H1 (cell line): ENCODE measurements at regions not wholly inside any gene's neighbourhood (a gene's known extent, or its start where the extent isn't known, plus 50 kb on each side); places are given as distances from the start of the nearest gene placed in this dataset.

ENCODE experiments used
- CTCF ChIA-PET: fragments of 300-600 bp; sonication (Branson Sonifier 250); formaldehyde crosslinking; loops from one replicate; lab custom pipeline; 2021; ENCODE audit not compliant: partially characterized antibody; lab: Charles Lee
- POLR2A ChIA-PET: fragments of 300-600 bp; sonication (Branson Sonifier 250); formaldehyde crosslinking; loops from one replicate; lab custom pipeline; 2021; ENCODE audit warnings: inconsistent platforms; ENCODE audit not compliant: partially characterized antibody; lab: Charles Lee
- DNase-seq, 2 experiments: peaks; one replicate each; pipeline versions ENCODE4 v3.0.0 to v3.0.0-alpha.2; 2010 to 2022; ENCODE audit warnings: low spot score in 2 of 2, low read depth in 1 of 2, mixed read lengths in 1 of 2
- FAIRE-seq: peaks from 2 replicates; lab custom pipeline; 2011; peaks lifted over from hg19 to GRCh38; lab: Jason Lieb, UNC
- H2AFZ ChIP-seq: 2 replicates; pipeline ENCODE4 v1.8.1; 2012; ENCODE audit warnings: low read length, inconsistent platforms
- H2AK5ac ChIP-seq: 2 replicates; pipeline ENCODE4 v1.6.1; 2013; ENCODE audit warnings: low read depth, low read length
- H2BK120ac ChIP-seq: replicated peaks from 2 replicates; pipeline ENCODE3; 2013; ENCODE audit warnings: low read depth, low read length, inconsistent platforms
- H2BK12ac ChIP-seq: 2 replicates; pipeline ENCODE4 v1.6.1; 2013; ENCODE audit warnings: low read depth, low read length
- H2BK15ac ChIP-seq: 2 replicates; pipeline ENCODE4 v1.6.1; 2013; ENCODE audit warnings: low read length
- H2BK20ac ChIP-seq: 2 replicates; pipeline ENCODE4 v1.6.1; 2013; ENCODE audit warnings: low read length
- H2BK5ac ChIP-seq: 2 replicates; pipeline ENCODE4 v1.6.1; 2013; ENCODE audit warnings: low read depth, low read length
- H3K14ac ChIP-seq: 2 replicates; pipeline ENCODE4 v1.6.1; 2013; ENCODE audit warnings: inconsistent platforms; ENCODE audit not compliant: insufficient read length
- H3K18ac ChIP-seq: 2 replicates; pipeline ENCODE4 v1.6.1; 2013; ENCODE audit warnings: low read length; ENCODE audit errors: extremely low read depth
- H3K23ac ChIP-seq: 2 replicates; pipeline ENCODE4 v1.6.1; 2013; ENCODE audit warnings: inconsistent platforms; ENCODE audit not compliant: insufficient read length
- H3K23me2 ChIP-seq: 2 replicates; pipeline ENCODE4 v1.6.1; 2013; ENCODE audit warnings: low read depth, low read length
- H3K27ac ChIP-seq: 2 replicates; pipeline ENCODE4 v1.6.1; 2011; ENCODE audit warnings: low read depth, low read length, inconsistent platforms
- H3K27me3 ChIP-seq, 4 experiments: replicated peaks in 1 of 4; 1 replicate in 1 of 4; 2 replicates in 3 of 4; pipeline versions ENCODE4 v1.6.1 to v1.8.1; 2011 to 2013; ENCODE audit warnings: low read length in 3 of 4, mild to moderate bottlenecking in 3 of 4, inconsistent platforms in 2 of 4, mixed read lengths in 2 of 4, moderate library complexity in 1 of 4; ENCODE audit not compliant: control insufficient read depth in 3 of 4, insufficient read depth in 3 of 4; ENCODE audit errors: extremely low read depth in 1 of 4
- H3K36me3 ChIP-seq, 4 experiments: 2 replicates each; pipeline versions ENCODE4 v1.6.1 to v1.8.1; 2011 to 2013; ENCODE audit warnings: mild to moderate bottlenecking in 4 of 4, low read length in 3 of 4, moderate library complexity in 2 of 4, control low read depth in 1 of 4, inconsistent platforms in 1 of 4; ENCODE audit not compliant: insufficient read depth in 4 of 4, control insufficient read depth in 2 of 4
- H3K4ac ChIP-seq: replicated peaks from 2 replicates; pipeline ENCODE3; 2013; ENCODE audit warnings: low read length, low read depth, mixed read lengths, inconsistent platforms; ENCODE audit not compliant: insufficient read length
- H3K4me1 ChIP-seq, 4 experiments: replicated peaks in 1 of 4; 1 replicate in 1 of 4; 2 replicates in 3 of 4; pipeline versions ENCODE4 v1.6.1 to v1.8.1; 2011 to 2013; ENCODE audit warnings: low read length in 3 of 4, inconsistent platforms in 2 of 4, mixed read lengths in 1 of 4; ENCODE audit not compliant: insufficient read depth in 4 of 4, control insufficient read depth in 3 of 4
- H3K4me2 ChIP-seq, 2 experiments: 2 replicates each; pipeline versions ENCODE4 v1.6.1 to v1.8.1; 2011 to 2013; ENCODE audit warnings: low read depth in 2 of 2, low read length in 2 of 2, control low read depth in 1 of 2, inconsistent platforms in 1 of 2, mild to moderate bottlenecking in 1 of 2; ENCODE audit not compliant: insufficient read depth in 1 of 2
- H3K4me3 ChIP-seq, 4 experiments: fragments of 200-600, 300-600 bp in 1 of 4; sonication (generic), shearing (Covaris generic), sonication (Bioruptor Twin) in 1 of 4; 2 replicates each; pipeline versions ENCODE4 v1.5.1 to v1.8.1; 2011 to 2016; ENCODE audit warnings: low read length in 4 of 4, low read depth in 3 of 4, control low read depth in 2 of 4, inconsistent platforms in 2 of 4, mild to moderate bottlenecking in 2 of 4, mixed read lengths in 1 of 4, moderate library complexity in 1 of 4; ENCODE audit not compliant: insufficient read depth in 2 of 4; ENCODE audit errors: extremely low read depth in 1 of 4
- H3K56ac ChIP-seq: replicated peaks from 2 replicates; pipeline ENCODE3; 2013; ENCODE audit warnings: low read depth, mild to moderate bottlenecking, mixed read lengths, low read length, inconsistent platforms; ENCODE audit not compliant: insufficient read length
- H3K79me1 ChIP-seq: 2 replicates; pipeline ENCODE4 v1.6.1; 2013; ENCODE audit warnings: low read depth, low read length, control low read depth
- H3K79me2 ChIP-seq, 2 experiments: 2 replicates each; pipeline versions ENCODE4 v1.6.1 to v1.8.1; 2012 to 2013; ENCODE audit warnings: low read length in 2 of 2, mild to moderate bottlenecking in 2 of 2, inconsistent platforms in 1 of 2; ENCODE audit not compliant: insufficient read depth in 2 of 2, control insufficient read depth in 1 of 2
- H3K9ac ChIP-seq, 4 experiments: replicated peaks in 1 of 4; 1 replicate in 1 of 4; 2 replicates in 3 of 4; pipeline versions ENCODE4 v1.6.1 to v1.8.1; 2011 to 2013; ENCODE audit warnings: low read depth in 3 of 4, low read length in 3 of 4, control low read depth in 2 of 4, mild to moderate bottlenecking in 2 of 4, moderate library complexity in 2 of 4, inconsistent platforms in 1 of 4; ENCODE audit errors: extremely low read depth in 1 of 4
- H3K9me3 ChIP-seq, 2 experiments: 2 replicates each; pipeline versions ENCODE4 v1.6.1 to v1.8.1; 2012 to 2013; ENCODE audit warnings: mild to moderate bottlenecking in 2 of 2, moderate library complexity in 2 of 2, control low read depth in 1 of 2, inconsistent platforms in 1 of 2, low read depth in 1 of 2, low read length in 1 of 2, mixed read lengths in 1 of 2; ENCODE audit not compliant: insufficient read depth in 2 of 2
- H4K20me1 ChIP-seq, 2 experiments: replicated peaks in 1 of 2; 2 replicates each; pipeline versions ENCODE3 to v1.8.1; 2011 to 2013; ENCODE audit warnings: inconsistent platforms in 2 of 2, low read length in 2 of 2, mild to moderate bottlenecking in 1 of 2; ENCODE audit not compliant: insufficient read depth in 2 of 2, control insufficient read depth in 1 of 2
- H4K5ac ChIP-seq: 2 replicates; pipeline ENCODE4 v1.6.1; 2013; ENCODE audit warnings: low read length, low read depth, mixed read lengths, inconsistent platforms; ENCODE audit not compliant: insufficient read length
- H4K8ac ChIP-seq: 2 replicates; pipeline ENCODE4 v1.8.0; 2013; ENCODE audit warnings: mild to moderate bottlenecking, moderate library complexity, low read length, inconsistent platforms; ENCODE audit not compliant: insufficient read depth; ENCODE audit errors: extremely low read depth
- H4K91ac ChIP-seq: replicated peaks from 2 replicates; pipeline ENCODE3; 2013; ENCODE audit warnings: low read length, mixed read lengths, inconsistent platforms; ENCODE audit not compliant: insufficient read length
- ASH2L ChIP-seq: fragments of 200-600, 300-600 bp; sonication (generic); IDR thresholded peaks from one replicate; pipeline ENCODE4 v1.7.1; 2017; ENCODE audit warnings: low read length
- BCL11A ChIP-seq, 2 experiments: IDR thresholded peaks; one replicate each; pipeline ENCODE4 v1.6.1; 2011; ENCODE audit warnings: low read depth in 2 of 2, low read length in 2 of 2, mild to moderate bottlenecking in 2 of 2
- CBX8 ChIP-seq: fragments of 300-800, 300-1000 bp; sonication (generic); IDR thresholded peaks from 2 replicates; pipeline ENCODE4 v1.7.1; 2016; ENCODE audit warnings: low read depth, low read length, borderline replicate concordance
- CREB1 ChIP-seq: IDR thresholded peaks from 2 replicates; pipeline ENCODE4 v1.6.1; 2012; ENCODE audit warnings: inconsistent platforms
- HDAC6 ChIP-seq: IDR thresholded peaks from one replicate; pipeline ENCODE4 v1.7.1; 2012; ENCODE audit warnings: low read depth, mild to moderate bottlenecking, inconsistent platforms, low read length, moderate library complexity
- JUN ChIP-seq: IDR thresholded peaks from 2 replicates; pipeline ENCODE4 v1.6.1; 2011; ENCODE audit warnings: low read depth, mild to moderate bottlenecking, improper control_type of control experiment, low read length
- KDM1A ChIP-seq: fragments of 200-600, 300-600 bp; sonication (generic); IDR thresholded peaks from 2 replicates; pipeline ENCODE4 v1.7.1; 2016; ENCODE audit warnings: mild to moderate bottlenecking, low read length, borderline replicate concordance
- KDM4A ChIP-seq: IDR thresholded peaks from one replicate; pipeline ENCODE4 v1.7.1; 2012; ENCODE audit warnings: low read depth, mild to moderate bottlenecking, moderate library complexity, low read length, inconsistent platforms; ENCODE audit not compliant: severe bottlenecking
- POLR2A ChIP-seq, 2 experiments: IDR thresholded peaks; 1 replicate in 1 of 2; 2 replicates in 1 of 2; pipeline ENCODE4 v1.6.1; 2011; ENCODE audit warnings: low read depth in 2 of 2, low read length in 2 of 2, mild to moderate bottlenecking in 2 of 2; ENCODE audit errors: control extremely low read depth in 1 of 2
- RFX5 ChIP-seq: IDR thresholded peaks from 2 replicates; pipeline ENCODE4 v1.6.1; 2011; ENCODE audit warnings: low read depth, low read length, improper control_type of control experiment, borderline replicate concordance
- SIN3A ChIP-seq, 2 experiments: IDR thresholded peaks in 1 of 2; conservative IDR thresholded peaks in 1 of 2; 2 replicates each; pipeline ENCODE4 v1.6.1; 2011 to 2012; ENCODE audit warnings: low read length in 2 of 2, improper control_type of control experiment in 1 of 2, low read depth in 1 of 2, mild to moderate bottlenecking in 1 of 2
- SIRT6 ChIP-seq: IDR thresholded peaks from one replicate; pipeline ENCODE4 v1.7.1; 2012; ENCODE audit warnings: low read length, inconsistent platforms
- TAF1 ChIP-seq: IDR thresholded peaks from 2 replicates; pipeline ENCODE4 v1.6.1; 2011; ENCODE audit warnings: mild to moderate bottlenecking, low read depth, low read length
- TEAD4 ChIP-seq: IDR thresholded peaks from 2 replicates; pipeline ENCODE4 v1.6.1; 2012; ENCODE audit warnings: low read depth, low read length, inconsistent platforms, mixed read lengths
- YY1 ChIP-seq: IDR thresholded peaks from 2 replicates; pipeline ENCODE4 v1.6.1; 2011; ENCODE audit warnings: low read depth, mild to moderate bottlenecking, low read length
- WGBS, 2 experiments: shearing (Covaris generic) in 1 of 2; methylation state at CpG; one replicate each; pipeline versions ENCODE4 v1.1.6 to v1.1.7; 2013 to 2015; ENCODE audit warnings: low lambda C conversion rate in 2 of 2, mixed read lengths in 2 of 2, inconsistent platforms in 1 of 2, low coverage in 1 of 2, missing lambda C conversion rate in 1 of 2; ENCODE audit not compliant: insufficient replicate concordance in 2 of 2, insufficient coverage in 1 of 2, insufficient read length in 1 of 2; ENCODE audit errors: extremely low coverage in 1 of 2, missing lambda C conversion rate in 1 of 2; 5-methylcytosine and 5-hydroxymethylcytosine counted together

DNA sequence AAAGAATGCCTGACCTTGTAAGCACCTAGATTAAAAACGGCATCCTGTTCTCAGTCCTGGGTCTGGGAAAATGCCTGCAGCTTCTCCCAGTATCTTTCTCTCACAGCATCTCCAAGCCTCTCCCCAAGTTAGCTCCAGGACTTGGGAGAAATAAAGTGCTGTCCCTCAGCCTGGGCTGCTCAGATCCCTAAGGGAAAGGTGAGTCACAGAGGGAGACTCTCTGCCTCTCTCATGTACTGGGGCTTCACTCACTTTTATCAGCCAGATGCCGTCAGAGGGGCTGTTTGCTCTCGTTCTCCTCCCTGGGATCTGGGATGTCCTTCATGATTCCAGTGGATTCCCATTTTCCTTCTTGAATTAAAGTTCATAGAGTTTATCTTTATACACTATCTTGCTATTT lies 293.6 kb downstream of the COL12A1 start:
- no peak overlapping the region for H3K56ac ChIP-seq
- no peak overlapping the region for H2AK5ac ChIP-seq
- no peaks in the 10 kb centered on the region for H3K23me2 ChIP-seq
- H3K14ac ChIP-seq, result no peak overlapping the region
- H2BK120ac ChIP-seq, result no peak overlapping the region
- H3K4ac ChIP-seq, result no peak overlapping the region
- no peak overlapping the region for H2BK12ac ChIP-seq
- H4K5ac ChIP-seq, result no peak overlapping the region
- TF ChIP-seq SIRT6 (no peak), BCL11A (IDR thresholded peaks at IDR 0.05; ENCODE audit: low read depth in 2 of 2, low read length in 2 of 2) (no peak), HDAC6 (no peak), CREB1 (no peak), KDM1A (no peak), POLR2A (IDR thresholded peaks at IDR 0.05; ENCODE audit: control extremely low read depth in 1 of 2, low read depth in 2 of 2, low read length in 2 of 2) (no peak), SIN3A (conservative IDR thresholded peaks at IDR 0.05 in 1 of 2, IDR thresholded peaks at IDR 0.05 in 1 of 2; ENCODE audit: low read depth in 1 of 2, low read length in 2 of 2) (no peak), JUN (no peak), CBX8 (no peak), YY1 (no peak), RFX5 (no peak), ASH2L (no peak), TEAD4 (no peak), KDM4A (no peak), TAF1 (no peak)
- TF ChIP-seq, all 59 proteins: peak for 0
- no peak overlapping the region for H3K4me2 ChIP-seq
- no peak overlapping the region for H2BK5ac ChIP-seq
- no peak overlapping the region for H2BK20ac ChIP-seq
- no peaks in the 10 kb centered on the region for H3K4me1 ChIP-seq
- H2BK15ac ChIP-seq, result no peak overlapping the region
- H3K27ac ChIP-seq, result no peak overlapping the region
- no peaks in the 10 kb centered on the region for H4K20me1 ChIP-seq
- no peak overlapping the region for H3K9ac ChIP-seq
- H3K4me3 ChIP-seq, result no peak overlapping the region
- no peak overlapping the region for H3K23ac ChIP-seq
- H3K79me2 ChIP-seq, result no peaks in the 10 kb centered on the region
- no peaks in the 10 kb centered on the region for H3K79me1 ChIP-seq
- H4K91ac ChIP-seq, result no peak overlapping the region
- WGBS, 2 experiments, result 81% methylated on average over 3 of the region's 3 CpGs; no CpG with 5 or more reads in 1 of the 2 experiments
- DNase-seq, result no peak
- CTCF ChIA-PET, result no interaction called here
- no peak for FAIRE-seq
- H2AFZ ChIP-seq, result peak overlapping the region; percentile 94
- H3K18ac ChIP-seq, result no peak overlapping the region
- POLR2A ChIA-PET, result no interaction called here
- H3K27me3 ChIP-seq, result no peaks in the 10 kb centered on the region
- H3K36me3 ChIP-seq, result no peaks in the 10 kb centered on the region
- H3K9me3 ChIP-seq, result no peaks in the 10 kb centered on the region
- H4K8ac ChIP-seq, result no peak overlapping the region
